Muscle layer of duodenum (tissue), 2 donors: ENCODE measurements at regions not wholly inside any gene's neighbourhood (a gene's known extent, or its start where the extent isn't known, plus 50 kb on each side); places are given as distances from the start of the nearest gene placed in this dataset.

Experiments
- H3K27ac ChIP-seq: one replicate; pipeline ENCODE4 v1.7.0; 2013; ENCODE audit warnings: mild to moderate bottlenecking, low read length
- H3K27me3 ChIP-seq: one replicate; pipeline ENCODE4 v1.7.0; 2013; ENCODE audit warnings: low read depth, mild to moderate bottlenecking, control low read depth, low read length
- H3K36me3 ChIP-seq, 2 donors: one replicate each; pipeline ENCODE4 v1.7.0; 2013; ENCODE audit warnings: low read length in 2 of 2, control low read depth in 1 of 2, mild to moderate bottlenecking in 1 of 2; ENCODE audit not compliant: insufficient read depth in 2 of 2, control insufficient read depth in 1 of 2
- H3K4me1 ChIP-seq, 2 donors: one replicate each; pipeline ENCODE4 v1.7.0; 2013; ENCODE audit warnings: low read length in 2 of 2, mild to moderate bottlenecking in 2 of 2, control low read depth in 1 of 2, moderate library complexity in 1 of 2; ENCODE audit not compliant: insufficient read depth in 2 of 2, control insufficient read depth in 1 of 2
- H3K4me3 ChIP-seq, 2 donors: one replicate each; pipeline ENCODE4 v1.7.0; 2013; ENCODE audit warnings: low read length in 2 of 2, low read depth in 1 of 2, mild to moderate bottlenecking in 1 of 2
- H3K9me3 ChIP-seq, 2 donors: one replicate each; pipeline ENCODE4 v1.7.0; 2013; ENCODE audit warnings: low read length in 2 of 2, control low read depth in 1 of 2, mild to moderate bottlenecking in 1 of 2; ENCODE audit not compliant: control insufficient read depth in 1 of 2
- donor health status: healthy.

DNA sequence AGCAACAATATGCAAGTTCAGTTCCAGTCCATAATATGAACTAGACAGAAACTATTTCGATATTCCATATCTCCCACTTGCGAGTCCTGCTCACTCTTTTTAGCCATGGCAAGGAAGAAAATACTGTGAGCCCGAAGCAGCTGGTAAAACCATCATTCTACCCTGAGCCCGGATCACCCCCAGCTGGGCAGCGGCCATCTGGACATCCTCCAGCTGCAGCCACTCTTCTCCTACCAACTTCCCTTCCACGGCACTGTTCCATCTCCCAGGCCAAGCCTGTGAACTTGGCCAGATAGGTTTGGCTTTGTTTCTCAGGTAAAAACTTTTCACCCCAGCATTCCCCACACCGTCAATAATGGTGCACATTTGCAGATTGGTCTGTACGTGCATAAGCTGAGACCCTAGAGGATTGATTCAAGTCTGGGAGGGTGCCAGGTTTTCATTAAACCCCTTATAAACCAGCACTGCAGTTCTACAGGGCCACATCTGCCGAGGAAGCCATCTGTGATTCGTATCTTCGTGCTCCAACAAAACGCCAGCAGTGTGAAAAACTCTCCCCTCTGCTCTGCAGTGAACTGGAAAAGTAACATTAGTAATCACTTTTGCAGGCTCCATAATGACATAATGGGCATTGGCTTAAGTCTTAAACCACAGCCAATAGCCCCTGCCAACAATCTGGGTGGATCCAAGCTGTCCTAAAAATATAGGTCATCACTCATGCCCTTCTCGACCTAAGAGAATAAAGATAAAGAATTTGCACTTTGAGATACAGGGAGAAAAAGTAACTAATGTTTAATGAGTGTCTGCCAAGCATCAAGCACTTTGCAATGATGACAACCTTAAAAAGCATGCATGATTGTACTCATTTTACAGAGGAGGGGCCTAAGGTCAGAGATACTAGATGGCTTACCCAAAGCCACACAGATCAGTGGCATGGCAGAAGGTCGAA is 205.1 kb downstream of the PLPP3 start:
- H3K9me3 ChIP-seq = no peaks in the 10 kb centered on the region
- H3K4me3 ChIP-seq = no peak overlapping the region
- no peak overlapping the region for H3K27ac ChIP-seq
- peaks cover 5 to 48% of the 10 kb centered on the region in 2 donors for H3K4me1 ChIP-seq
- H3K36me3 ChIP-seq = no peaks in the 10 kb centered on the region
- no peaks in the 10 kb centered on the region for H3K27me3 ChIP-seq

GRCh38 chr1:56370513-56370912 is 208.8 kb downstream of the PLPP3 start:
- H3K9me3 ChIP-seq = no peaks in the 10 kb centered on the region
- no peak overlapping the region for H3K4me3 ChIP-seq
- H3K27me3 ChIP-seq = no peaks in the 10 kb centered on the region
- H3K4me1 ChIP-seq = peaks cover 0 to 21% of the 10 kb centered on the region in 2 donors
- H3K27ac ChIP-seq = no peak overlapping the region
- no peaks in the 10 kb centered on the region for H3K36me3 ChIP-seq

- no peaks in the 10 kb centered on the region for H3K36me3 ChIP-seq
- no peaks in the 10 kb centered on the region for H3K4me1 ChIP-seq
- no peak overlapping the region for H3K27ac ChIP-seq
- H3K4me3 ChIP-seq = no peak overlapping the region
- no peaks in the 10 kb centered on the region for H3K9me3 ChIP-seq
- H3K27me3 ChIP-seq = no peaks in the 10 kb centered on the region
These were observed 216.2 kb downstream of the PLPP3 start for GRCh38 chr1:56363007-56363770.

- Histone ChIP-seq H3K36me3 (no peaks in the 10 kb centered on the region), H3K4me1 (no peaks in the 10 kb centered on the region), H3K4me3 (no peak overlapping the region), H3K9me3 (no peaks in the 10 kb centered on the region), H3K27ac (no peak overlapping the region), H3K27me3 (no peaks in the 10 kb centered on the region)
These were observed 219.3 kb downstream of the PLPP3 start for GRCh38 chr1:56360021-56360420.

- Histone ChIP-seq H3K4me1 (no peaks in the 10 kb centered on the region), H3K36me3 (no peaks in the 10 kb centered on the region), H3K9me3 (no peaks in the 10 kb centered on the region), H3K27ac (no peak overlapping the region), H3K27me3 (no peaks in the 10 kb centered on the region), H3K4me3 (no peak overlapping the region)
These were observed 220.3 kb downstream of the PLPP3 start for GRCh38 chr1:56359056-56359455.

DNA sequence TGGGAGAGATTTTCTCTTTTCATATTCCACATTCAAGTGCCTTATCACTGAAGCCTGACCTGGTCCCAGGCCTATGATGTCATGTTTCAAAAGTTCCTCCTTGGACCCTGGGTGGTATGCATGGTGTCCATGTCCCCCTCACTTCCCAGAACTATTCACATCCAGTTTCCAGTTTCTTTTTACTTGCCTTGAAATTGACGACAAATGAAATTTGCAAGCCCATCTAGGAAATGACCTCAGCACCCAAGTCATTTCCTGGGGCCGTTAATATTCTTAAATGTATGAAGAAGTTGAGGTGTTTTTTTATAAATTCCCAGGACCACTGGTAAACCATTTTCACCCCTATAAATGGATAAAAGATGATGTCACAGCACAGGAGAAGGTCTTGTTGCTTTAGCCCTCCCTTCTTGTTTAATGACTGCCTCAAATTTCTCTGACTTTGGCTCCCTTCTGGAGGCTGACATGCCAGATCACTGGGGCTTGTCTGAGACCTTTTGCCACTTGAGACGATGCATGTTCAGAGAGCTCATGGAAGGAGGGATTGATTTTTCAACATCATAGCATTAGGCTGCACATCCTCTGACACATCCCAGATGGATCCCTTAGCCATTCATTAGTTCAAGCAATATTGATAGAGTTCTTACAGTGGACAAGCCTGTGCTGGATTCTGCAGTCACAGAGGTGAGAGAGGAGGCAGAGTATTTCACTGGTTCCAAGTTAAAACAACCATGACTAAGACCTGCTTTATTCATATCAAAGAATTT is 221.3 kb downstream of the PLPP3 start:
- Histone ChIP-seq H3K27ac (no peak overlapping the region), H3K4me1 (no peaks in the 10 kb centered on the region), H3K36me3 (no peaks in the 10 kb centered on the region), H3K4me3 (no peak overlapping the region), H3K27me3 (no peaks in the 10 kb centered on the region), H3K9me3 (no peaks in the 10 kb centered on the region)

- H3K36me3 ChIP-seq = no peaks in the 10 kb centered on the region
- no peak overlapping the region for H3K4me3 ChIP-seq
- no peaks in the 10 kb centered on the region for H3K9me3 ChIP-seq
- no peaks in the 10 kb centered on the region for H3K4me1 ChIP-seq
- no peaks in the 10 kb centered on the region for H3K27me3 ChIP-seq
- no peak overlapping the region for H3K27ac ChIP-seq
These were observed 222.9 kb downstream of the PLPP3 start for GRCh38 chr1:56356376-56356990.

DNA sequence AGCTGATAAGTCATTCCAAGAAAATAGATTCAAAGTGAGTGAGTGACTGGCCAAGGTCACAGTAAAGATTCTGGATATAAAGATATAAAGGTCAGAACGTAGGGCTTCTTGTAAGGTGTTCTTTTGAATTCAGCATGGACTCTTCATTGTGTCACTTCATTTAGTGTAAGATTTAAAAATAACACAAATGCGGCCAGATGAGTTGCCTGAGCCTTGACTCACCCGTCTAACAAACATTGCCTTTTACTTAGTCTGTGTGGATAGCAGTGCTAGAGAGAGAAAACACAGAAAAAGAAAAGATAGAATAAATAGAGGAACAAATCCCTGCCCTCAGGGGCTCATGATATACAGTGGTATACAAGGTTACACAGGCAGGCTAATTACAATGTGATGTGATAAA is 223.4 kb downstream of the PLPP3 start:
- H3K27me3 ChIP-seq = no peaks in the 10 kb centered on the region
- no peaks in the 10 kb centered on the region for H3K9me3 ChIP-seq
- H3K4me1 ChIP-seq = no peaks in the 10 kb centered on the region
- no peak overlapping the region for H3K27ac ChIP-seq
- no peaks in the 10 kb centered on the region for H3K36me3 ChIP-seq
- no peak overlapping the region for H3K4me3 ChIP-seq

- Histone ChIP-seq H3K9me3 (no peaks in the 10 kb centered on the region), H3K27ac (no peak overlapping the region), H3K36me3 (no peaks in the 10 kb centered on the region), H3K27me3 (no peaks in the 10 kb centered on the region), H3K4me1 (no peaks in the 10 kb centered on the region), H3K4me3 (no peak overlapping the region)
These were observed 223.9 kb downstream of the PLPP3 start for GRCh38 chr1:56355422-56355821.

- H3K4me3 ChIP-seq = no peak overlapping the region
- no peaks in the 10 kb centered on the region for H3K4me1 ChIP-seq
- peaks cover 0 to 5% of the 10 kb centered on the region in 2 donors for H3K9me3 ChIP-seq
- no peaks in the 10 kb centered on the region for H3K27me3 ChIP-seq
- no peak overlapping the region for H3K27ac ChIP-seq
- H3K36me3 ChIP-seq = no peaks in the 10 kb centered on the region
These were observed 233.5 kb downstream of the PLPP3 start for GRCh38 chr1:56345831-56346230.

DNA sequence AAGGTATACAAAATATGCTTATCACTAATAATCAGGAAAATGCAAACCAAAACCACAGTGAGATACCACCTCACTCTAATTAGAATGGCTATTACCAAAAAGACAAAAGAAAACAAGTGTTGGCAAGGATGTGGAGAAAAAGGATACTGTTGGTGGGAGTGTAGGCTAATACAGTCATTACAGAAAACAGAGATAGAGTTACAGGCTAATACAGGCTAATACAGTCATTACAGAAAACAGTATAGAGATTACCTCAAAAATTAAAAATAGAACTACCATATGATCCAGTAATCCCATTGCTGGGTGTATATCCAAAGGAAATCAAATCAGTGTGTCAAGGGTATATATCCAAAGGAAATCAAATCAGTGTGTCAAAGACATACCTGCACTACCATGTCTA is 238.4 kb downstream of the PLPP3 start:
- H3K4me1 ChIP-seq = no peaks in the 10 kb centered on the region
- no peaks in the 10 kb centered on the region for H3K27me3 ChIP-seq
- no peak overlapping the region for H3K27ac ChIP-seq
- H3K4me3 ChIP-seq = no peak overlapping the region
- H3K9me3 ChIP-seq = peaks cover 0 to 5% of the 10 kb centered on the region in 2 donors
- H3K36me3 ChIP-seq = no peaks in the 10 kb centered on the region
